ENCODE measurements at regions not wholly inside any gene's neighbourhood (a gene's known extent, or its start where the extent isn't known, plus 50 kb on each side); places are given as distances from the start of the nearest gene placed in this dataset.

- TF ChIP-seq POLR2A (IDR thresholded peaks at IDR 0.05; ENCODE audit: low read depth, low read length) (no peak), POLR2AphosphoS5 (IDR thresholded peaks at IDR 0.05; ENCODE audit: low read depth, low read length) (no peak), TAF1 (IDR thresholded peaks at IDR 0.05; ENCODE audit: low read depth, low read length) (no peak), SPI1 (IDR thresholded peaks at IDR 0.05; ENCODE audit: low read depth, low read length) (no peak), PAX5 (IDR thresholded peaks at IDR 0.05; ENCODE audit: insufficient read depth, low read length, severe bottlenecking) (no peak), POU2F2 (IDR thresholded peaks at IDR 0.05; ENCODE audit: low read depth, low read length) (no peak)
These were observed 88.1 kb upstream of the WDR44 start for GRCh38 chrX:118257781-118258180.
